Liver (tissue), 8 donors: ENCODE measurements at regions not wholly inside any gene's neighbourhood (a gene's known extent, or its start where the extent isn't known, plus 50 kb on each side); places are given as distances from the start of the nearest gene placed in this dataset.

Source experiments
- DNase-seq: peaks from one replicate; pipeline ENCODE4 v3.0.0-alpha.2; 2017; ENCODE audit warnings: low spot score
- H3K27ac ChIP-seq, 2 donors: one replicate each; pipeline ENCODE4 v1.7.0; 2013; ENCODE audit warnings: inconsistent platforms in 2 of 2, low read length in 2 of 2, control low read depth in 1 of 2, low read depth in 1 of 2, mild to moderate bottlenecking in 1 of 2
- H3K27me3 ChIP-seq, 4 donors: one replicate each; pipeline versions ENCODE4 v1.6.1 to v1.7.0; 2013; ENCODE audit warnings: low read length in 3 of 4, inconsistent platforms in 1 of 4, mild to moderate bottlenecking in 1 of 4, moderate library complexity in 1 of 4; ENCODE audit not compliant: control insufficient read depth in 4 of 4, insufficient read depth in 4 of 4
- H3K36me3 ChIP-seq, 4 donors: one replicate each; pipeline versions ENCODE4 v1.6.1 to v1.7.0; 2013; ENCODE audit warnings: low read length in 3 of 4, mild to moderate bottlenecking in 3 of 4, low read depth in 1 of 4, moderate library complexity in 1 of 4; ENCODE audit not compliant: control insufficient read depth in 4 of 4, insufficient read depth in 3 of 4
- H3K4me1 ChIP-seq, 4 donors: one replicate each; pipeline versions ENCODE4 v1.6.1 to v1.7.0; 2013; ENCODE audit warnings: low read length in 3 of 4, mild to moderate bottlenecking in 3 of 4, moderate library complexity in 1 of 4; ENCODE audit not compliant: control insufficient read depth in 4 of 4, insufficient read depth in 4 of 4
- H3K4me3 ChIP-seq, 3 donors: one replicate each; pipeline versions ENCODE4 v1.6.1 to v1.7.0; 2013; ENCODE audit warnings: low read length in 3 of 3, control low read depth in 1 of 3, low read depth in 1 of 3, mild to moderate bottlenecking in 1 of 3
- H3K9ac ChIP-seq, 2 donors: one replicate each; pipeline ENCODE4 v1.7.0; 2013; ENCODE audit warnings: low read length in 2 of 2, mild to moderate bottlenecking in 2 of 2, moderate library complexity in 2 of 2, control low read depth in 1 of 2, low read depth in 1 of 2
- H3K9me3 ChIP-seq, 4 donors: one replicate each; pipeline versions ENCODE4 v1.6.1 to v1.7.0; 2013; ENCODE audit warnings: low read length in 3 of 4; ENCODE audit not compliant: control insufficient read depth in 4 of 4
- ATF3 ChIP-seq: IDR thresholded peaks from 2 replicates; pipeline ENCODE4 v1.6.1; 2016; ENCODE audit warnings: antibody characterized with exemption
- EGR1 ChIP-seq, 2 donors: IDR thresholded peaks; 2 replicates each; pipeline ENCODE4 v1.6.1; 2016 to 2018; ENCODE audit warnings: antibody characterized with exemption in 2 of 2, low read depth in 2 of 2
- FOXA1 ChIP-seq: IDR thresholded peaks from 2 replicates; pipeline ENCODE4 v1.6.1; 2016; ENCODE audit warnings: antibody characterized with exemption
- FOXA2 ChIP-seq: IDR thresholded peaks from 2 replicates; pipeline ENCODE4 v1.6.1; 2016; ENCODE audit warnings: antibody characterized with exemption
- GABPA ChIP-seq, 2 donors: IDR thresholded peaks in 1 of 2; conservative IDR thresholded peaks in 1 of 2; 2 replicates each; pipeline ENCODE4 v1.6.1; 2016; ENCODE audit warnings: antibody characterized with exemption in 2 of 2, mild to moderate bottlenecking in 1 of 2, moderate library complexity in 1 of 2
- HNF4A ChIP-seq, 2 donors: conservative IDR thresholded peaks; 2 replicates each; pipeline ENCODE4 v1.6.1; 2016; ENCODE audit warnings: antibody characterized with exemption in 2 of 2, mild to moderate bottlenecking in 2 of 2
- HNF4G ChIP-seq: IDR thresholded peaks from 2 replicates; pipeline ENCODE4 v1.6.1; 2016; ENCODE audit warnings: antibody characterized with exemption
- JUND ChIP-seq, 2 donors: IDR thresholded peaks; 2 replicates each; pipeline ENCODE4 v1.6.1; 2016; ENCODE audit warnings: antibody characterized with exemption in 2 of 2
- NR2F2 ChIP-seq: IDR thresholded peaks from 2 replicates; pipeline ENCODE4 v1.6.1; 2016; ENCODE audit warnings: antibody characterized with exemption
- RAD21 ChIP-seq, 2 donors: IDR thresholded peaks; 2 replicates each; pipeline ENCODE4 v1.6.1; 2016; ENCODE audit warnings: antibody characterized with exemption in 2 of 2, mild to moderate bottlenecking in 2 of 2
- REST ChIP-seq: IDR thresholded peaks from 2 replicates; pipeline ENCODE4 v1.6.1; 2016; ENCODE audit warnings: antibody characterized with exemption, mild to moderate bottlenecking
- RXRA ChIP-seq, 2 donors: IDR thresholded peaks; 2 replicates each; pipeline ENCODE4 v1.6.1; 2017 to 2018; ENCODE audit warnings: antibody characterized with exemption in 2 of 2, mild to moderate bottlenecking in 1 of 2
- SP1 ChIP-seq: IDR thresholded peaks from 2 replicates; pipeline ENCODE4 v1.6.1; 2018; ENCODE audit warnings: antibody characterized with exemption, mild to moderate bottlenecking
- TAF1 ChIP-seq: conservative IDR thresholded peaks from 2 replicates; pipeline ENCODE4 v1.6.1; 2016; ENCODE audit warnings: antibody characterized with exemption, mild to moderate bottlenecking
- YY1 ChIP-seq: IDR thresholded peaks from 2 replicates; pipeline ENCODE4 v1.6.1; 2016; ENCODE audit warnings: antibody characterized with exemption, mild to moderate bottlenecking
- ZBTB33 ChIP-seq: IDR thresholded peaks from 2 replicates; pipeline ENCODE4 v1.6.1; 2016; ENCODE audit warnings: antibody characterized with exemption
- WGBS: extraction: QIAGEN DNeasy Blood & Tissue Kit; methylation state at CpG from one replicate; pipeline ENCODE4 v1.1.7; 2013; 5-methylcytosine and 5-hydroxymethylcytosine counted together
- TF ChIP-seq, protein P1 (sequence below): IDR thresholded peaks from 2 replicates; pipeline ENCODE4 v1.6.1; 2016; ENCODE audit warnings: antibody characterized with exemption
- TF ChIP-seq, protein P2 (sequence below): fragments of 150-350 bp; IDR thresholded peaks from 2 replicates; pipeline ENCODE4 v1.5.1; 2017; ENCODE audit warnings: improper control_type of control experiment, low read depth, low read length; ENCODE audit not compliant: missing input control
- donor health status: healthy.
- donor health status: healthy.
- donor health status: healthy.
- donor health status: healthy.
- donor health status: healthy.

- Histone ChIP-seq H3K4me1 (no peaks in the 10 kb centered on the region), H3K9ac (no peak overlapping the region), H3K27ac (no peak overlapping the region), H3K27me3 (no peaks in the 10 kb centered on the region), H3K36me3 (no peaks in the 10 kb centered on the region), H3K9me3 (no peaks in the 10 kb centered on the region), H3K4me3 (no peak overlapping the region)
- TF ChIP-seq NR2F2 (no peak), FOXA1 (no peak)
- WGBS = 97% methylated on average over 2 of the region's 2 CpGs
- DNase-seq = no peak
Measured at GRCh38 chr13:73898899-73899298, 235.3 kb downstream of the KLF12 start.

GRCh38 chr13:73898276-73898675, 235.9 kb downstream of the KLF12 start:
- no peak for TF ChIP-seq EGR1 (IDR thresholded peaks at IDR 0.05; ENCODE audit: low read depth in 2 of 2)
- TF ChIP-seq HNF4G = no peak
- Histone ChIP-seq H3K9ac (no peak overlapping the region), H3K27me3 (no peaks in the 10 kb centered on the region), H3K9me3 (no peaks in the 10 kb centered on the region), H3K36me3 (no peaks in the 10 kb centered on the region), H3K4me3 (no peak overlapping the region), H3K4me1 (no peaks in the 10 kb centered on the region), H3K27ac (no peak overlapping the region)
- no peak for DNase-seq
- WGBS = 86% methylated on average over 1 of the region's 1 CpG

- H3K27me3 ChIP-seq = no peaks in the 10 kb centered on the region
- H3K27ac ChIP-seq = no peak overlapping the region
- H3K9ac ChIP-seq = no peak overlapping the region
- DNase-seq = no peak
- TF ChIP-seq EGR1 (IDR thresholded peaks at IDR 0.05; ENCODE audit: low read depth in 2 of 2) (no peak), FOXA1 (no peak), TAF1 (no peak), REST (no peak), JUND (IDR thresholded peaks at IDR 0.05) (no peak), GABPA (IDR thresholded peaks at IDR 0.05 in 1 of 2, conservative IDR thresholded peaks at IDR 0.05 in 1 of 2) (no peak), RXRA (IDR thresholded peaks at IDR 0.05) (no peak), FOXA2 (no peak), NR2F2 (no peak), RAD21 (IDR thresholded peaks at IDR 0.05) (no peak), HNF4A (conservative IDR thresholded peaks at IDR 0.05) (no peak), ATF3 (no peak), HNF4G (no peak), SP1 (no peak), ZBTB33 (no peak), YY1 (no peak)
- TF ChIP-seq, protein P1, sequence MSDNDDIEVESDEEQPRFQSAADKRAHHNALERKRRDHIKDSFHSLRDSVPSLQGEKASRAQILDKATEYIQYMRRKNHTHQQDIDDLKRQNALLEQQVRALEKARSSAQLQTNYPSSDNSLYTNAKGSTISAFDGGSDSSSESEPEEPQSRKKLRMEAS = no peak
- TF ChIP-seq, protein P2, sequence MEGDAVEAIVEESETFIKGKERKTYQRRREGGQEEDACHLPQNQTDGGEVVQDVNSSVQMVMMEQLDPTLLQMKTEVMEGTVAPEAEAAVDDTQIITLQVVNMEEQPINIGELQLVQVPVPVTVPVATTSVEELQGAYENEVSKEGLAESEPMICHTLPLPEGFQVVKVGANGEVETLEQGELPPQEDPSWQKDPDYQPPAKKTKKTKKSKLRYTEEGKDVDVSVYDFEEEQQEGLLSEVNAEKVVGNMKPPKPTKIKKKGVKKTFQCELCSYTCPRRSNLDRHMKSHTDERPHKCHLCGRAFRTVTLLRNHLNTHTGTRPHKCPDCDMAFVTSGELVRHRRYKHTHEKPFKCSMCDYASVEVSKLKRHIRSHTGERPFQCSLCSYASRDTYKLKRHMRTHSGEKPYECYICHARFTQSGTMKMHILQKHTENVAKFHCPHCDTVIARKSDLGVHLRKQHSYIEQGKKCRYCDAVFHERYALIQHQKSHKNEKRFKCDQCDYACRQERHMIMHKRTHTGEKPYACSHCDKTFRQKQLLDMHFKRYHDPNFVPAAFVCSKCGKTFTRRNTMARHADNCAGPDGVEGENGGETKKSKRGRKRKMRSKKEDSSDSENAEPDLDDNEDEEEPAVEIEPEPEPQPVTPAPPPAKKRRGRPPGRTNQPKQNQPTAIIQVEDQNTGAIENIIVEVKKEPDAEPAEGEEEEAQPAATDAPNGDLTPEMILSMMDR = no peak
- H3K36me3 ChIP-seq = no peaks in the 10 kb centered on the region
- H3K4me3 ChIP-seq = no peak overlapping the region
- H3K9me3 ChIP-seq = no peaks in the 10 kb centered on the region
- H3K4me1 ChIP-seq = peaks cover 0 to 7% (median 0%) of the 10 kb centered on the region in 4 donors
- WGBS = 90% methylated on average over 4 of the region's 4 CpGs
Measured at GRCh38 chr13:73894995-73895571, 239.1 kb downstream of the KLF12 start.
